C4-2B (cell line): ENCODE measurements at regions not wholly inside any gene's neighbourhood (a gene's known extent, or its start where the extent isn't known, plus 50 kb on each side); places are given as distances from the start of the nearest gene placed in this dataset.

Source experiments
- CTCF ChIP-seq: fragments of 450-650 bp; conservative IDR thresholded peaks from 2 replicates; pipeline ENCODE4 v1.5.1; 2017; ENCODE audit warnings: mild to moderate bottlenecking
- ZFX ChIP-seq: fragments of 450-650 bp; IDR thresholded peaks from 2 replicates; pipeline ENCODE4 v1.6.1; 2017

- no peak for TF ChIP-seq CTCF
- TF ChIP-seq ZFX = no peak
Measured at GRCh38 chr2:221715523-221716247, 143.6 kb upstream of the EPHA4 start.
